NCI-H226 (cell line): ENCODE measurements at regions not wholly inside any gene's neighbourhood (a gene's known extent, or its start where the extent isn't known, plus 50 kb on each side); places are given as distances from the start of the nearest gene placed in this dataset.
A peak's percentile ranks its signal among the peaks of the same experiment; 100 is the strongest.
"Not testable (repeated sequence)": the region's sequence is repeated elsewhere in the genome, so short reads cannot be mapped to it uniquely, and the experiment has no call there.

Source experiments
- DNase-seq: peaks from one replicate; pipeline ENCODE4 v3.0.0-alpha.2; 2015

- peak; percentile 81 for DNase-seq
Observed at GRCh38 chr9:73219985-73220626, 68.4 kb downstream of the ANXA1 start.

GRCh38 chr9:73223594-73223993 is 71.9 kb downstream of the ANXA1 start:
- DNase-seq = no peak

GRCh38 chr9:73229543-73229942 is 77.9 kb downstream of the ANXA1 start:
- no peak for DNase-seq

GRCh38 chr9:73230251-73230650 is 78.6 kb downstream of the ANXA1 start:
- DNase-seq = peak; percentile 51

GRCh38 chr9:73231203-73231602 is 79.5 kb downstream of the ANXA1 start:
- DNase-seq = no peak

GRCh38 chr9:73233359-73234007 is 81.8 kb downstream of the ANXA1 start:
- no peak for DNase-seq

GRCh38 chr9:73234008-73234360 is 82.3 kb downstream of the ANXA1 start:
- DNase-seq = no peak

- no peak for DNase-seq
Observed at GRCh38 chr9:73237140-73237539, 85.5 kb downstream of the ANXA1 start.

- DNase-seq = peak; percentile 87
Observed at GRCh38 chr9:73239570-73240265, 88.1 kb downstream of the ANXA1 start.

GRCh38 chr9:73243078-73243477 is 91.4 kb downstream of the ANXA1 start:
- no peak for DNase-seq

- no peak for DNase-seq
Observed at GRCh38 chr9:73259086-73259696, 107.5 kb downstream of the ANXA1 start.

GRCh38 chr9:73260506-73260905 is 108.8 kb downstream of the ANXA1 start:
- DNase-seq = no peak

- DNase-seq = peak; percentile 41
Observed at GRCh38 chr9:73264631-73265030, 113.0 kb downstream of the ANXA1 start.

GRCh38 chr9:73265876-73266275 is 114.2 kb downstream of the ANXA1 start:
- no peak for DNase-seq

- DNase-seq = peak; percentile 33
Observed at GRCh38 chr9:73269430-73270101, 117.9 kb downstream of the ANXA1 start.

GRCh38 chr9:73270967-73271721 is 119.5 kb downstream of the ANXA1 start:
- peak; percentile 96 for DNase-seq

GRCh38 chr9:73280113-73280512 is 128.4 kb downstream of the ANXA1 start:
- DNase-seq = no peak

- no peak for DNase-seq
Observed at GRCh38 chr9:73284377-73284776, 132.7 kb downstream of the ANXA1 start.

GRCh38 chr9:73294336-73294735 is 142.7 kb downstream of the ANXA1 start:
- DNase-seq = no peak

GRCh38 chr9:73325983-73326382 is 174.3 kb downstream of the ANXA1 start:
- no peak for DNase-seq

GRCh38 chr9:73327149-73327548 is 175.5 kb downstream of the ANXA1 start:
- DNase-seq = no peak

GRCh38 chr9:73337182-73337581 is 185.5 kb downstream of the ANXA1 start:
- not testable (repeated sequence) for DNase-seq

- no peak for DNase-seq
Observed at GRCh38 chr9:73344060-73344459, 192.4 kb downstream of the ANXA1 start.
